Heart right ventricle (tissue), 16 donors: ENCODE measurements at regions not wholly inside any gene's neighbourhood (a gene's known extent, or its start where the extent isn't known, plus 50 kb on each side); places are given as distances from the start of the nearest gene placed in this dataset.

Experiments
- ATAC-seq, 8 donors: fragments of 200-7000 bp; cut with Tn5 transposase; one replicate each; pipeline ENCODE4 v1.9.1; 2020; ENCODE audit warnings: mild to moderate bottlenecking in 8 of 8, moderate library complexity in 8 of 8, moderate number of reproducible peaks in 1 of 8
- DNase-seq, 2 donors: peaks; one replicate each; pipeline ENCODE4 v3.0.0-alpha.2; 2020
- H3K27ac ChIP-seq, 10 donors: fragments of 200-600 bp; sonication (generic) in 2 of 10; one replicate each; pipeline versions ENCODE4 v1.5.0 to v1.8.0; 2020 to 2022; ENCODE audit warnings: mild to moderate bottlenecking in 3 of 10
- H3K27me3 ChIP-seq, 7 donors: fragments of 200-600 bp; one replicate each; pipeline ENCODE4 v1.8.0; 2021 to 2022; ENCODE audit warnings: mild to moderate bottlenecking in 2 of 7
- H3K36me3 ChIP-seq, 9 donors: fragments of 200-600 bp; sonication (generic) in 1 of 9; one replicate each; pipeline versions ENCODE4 v1.5.0 to v1.8.0; 2020 to 2022; ENCODE audit warnings: mild to moderate bottlenecking in 2 of 9
- H3K4me1 ChIP-seq, 9 donors: fragments of 200-600 bp; sonication (generic) in 1 of 9; one replicate each; pipeline versions ENCODE4 v1.5.0 to v1.8.0; 2020 to 2022; ENCODE audit warnings: mild to moderate bottlenecking in 4 of 9
- H3K4me3 ChIP-seq, 10 donors: fragments of 200-600 bp; sonication (generic) in 2 of 10; one replicate each; pipeline versions ENCODE4 v1.5.0 to v1.8.0; 2020 to 2022; ENCODE audit warnings: mild to moderate bottlenecking in 7 of 10, moderate library complexity in 2 of 10
- H3K9me3 ChIP-seq, 11 donors: fragments of 200-600 bp in 10 of 11; sonication (generic) in 2 of 11; one replicate each; pipeline versions ENCODE4 v1.5.0 to v1.8.0; 2013 to 2022; ENCODE audit warnings: mild to moderate bottlenecking in 2 of 11, control low read depth in 1 of 11, moderate library complexity in 1 of 11
- CTCF ChIP-seq, 9 donors: fragments of 200-600 bp; sonication (generic) in 2 of 9; IDR thresholded peaks; one replicate each; pipeline versions ENCODE4 v1.5.0 to v1.8.0; 2021 to 2022; ENCODE audit warnings: antibody characterized with exemption in 9 of 9, mild to moderate bottlenecking in 5 of 9, moderate library complexity in 1 of 9
- WGBS, 2 donors: extraction: QIAGEN DNeasy Blood & Tissue Kit; methylation state at CpG; one replicate each; pipeline ENCODE4 v1.1.7; 2013; ENCODE audit warnings: inconsistent platforms in 1 of 2; 5-methylcytosine and 5-hydroxymethylcytosine counted together
- intact Hi-C, 10 donors: fragments of 100-400 bp; cut with DNase I; formaldehyde crosslinking; loops; one replicate each; pipeline versions ENCODE4 v1.11.1 to v1.14.2; 2022
- donor health status: Arrhythmogenic right ventricular cardiomyopathy.
- donor health status: ischemic (EF 13 %, LVEDD 7.1; RV severe dilation, severe dysfunction).
- donor health status: healthy with polysubstance abuse.
- donor health status: DM: no; HTN: yes; CAD: no.
- donor health status: DM: no; HTN: no; CAD: no.
- donor health status: ischemic (EF 25% LVEDD 6.9; RV normal size, moderate dysfunction).
- donor health status: ischemic (EF 25% LVEDD 5.7; RV mildly dilated, moderate dysfunction).
- donor health status: healthy.
- donor health status: DM: yes; HTN: yes; CAD: no.
- donor health status: Ischemic cardiomyopathy.
- donor health status: ischemic (EF 35%, LVEDD 5.7; RV mildly dilated, moderate dysfunction).
- donor health status: nonischemic (EF 11% LVEDD 7.7; RV severe dilation, severe dysfunction).
- donor health status: DM: yes; HTN: yes; CAD: no.
- donor health status: PGD.
- donor health status: ischemic (EF 29% LVEDD 5.4; RV normal size, mild dysfunction).
- donor health status: nonischemic (EF 23%, LVEDD 6.1; RV moderate dilation, normal function).

- Histone ChIP-seq H3K4me3 (no peak overlapping the region), H3K4me1 (no peaks in the 10 kb centered on the region)
Observed at GRCh38 chr12:84696908-84697540, 215.6 kb downstream of the SLC6A15 start.

GRCh38 chr12:84696281-84696680 lies 216.3 kb downstream of the SLC6A15 start:
- intact Hi-C loops, result no loop called here
- Histone ChIP-seq H3K27ac (no peak overlapping the region), H3K36me3 (no peaks in the 10 kb centered on the region), H3K4me3 (no peak overlapping the region), H3K27me3 (no peaks in the 10 kb centered on the region), H3K4me1 (no peaks in the 10 kb centered on the region), H3K9me3 (no peaks in the 10 kb centered on the region)
- no peak for DNase-seq
- ATAC-seq, result no peak
- 53 to 67% methylated on average over 2 of the region's 2 CpGs for WGBS, 2 donors
- TF ChIP-seq CTCF (IDR thresholded peaks at IDR 0.05), result no peak

More at GRCh38 chr12:84696908-84697540, 215.6 kb downstream of the SLC6A15 start:
- Histone ChIP-seq H3K27me3 (no peaks in the 10 kb centered on the region), H3K9me3 (no peaks in the 10 kb centered on the region), H3K36me3 (no peaks in the 10 kb centered on the region), H3K27ac (no peak overlapping the region)
- intact Hi-C loops, result no loop called here
- TF ChIP-seq CTCF (IDR thresholded peaks at IDR 0.05), result no peak
- DNase-seq (no peak), ATAC-seq (no peak)
- WGBS, 2 donors, result 57 to 63% methylated on average over 3 of the region's 3 CpGs

GRCh38 chr12:84694116-84694515 lies 218.5 kb downstream of the SLC6A15 start:
- Histone ChIP-seq H3K4me1 (no peaks in the 10 kb centered on the region), H3K36me3 (no peaks in the 10 kb centered on the region), H3K27ac (no peak overlapping the region), H3K9me3 (no peaks in the 10 kb centered on the region), H3K4me3 (no peak overlapping the region), H3K27me3 (no peaks in the 10 kb centered on the region)
- ATAC-seq (no peak), DNase-seq (no peak)
- intact Hi-C loops, result no loop called here
- no peak for TF ChIP-seq CTCF (IDR thresholded peaks at IDR 0.05)

GRCh38 chr12:84692071-84692470 lies 220.5 kb downstream of the SLC6A15 start:
- Histone ChIP-seq H3K9me3 (no peaks in the 10 kb centered on the region), H3K27ac (no peak overlapping the region), H3K4me1 (no peaks in the 10 kb centered on the region), H3K36me3 (no peaks in the 10 kb centered on the region), H3K27me3 (no peaks in the 10 kb centered on the region), H3K4me3 (no peak overlapping the region)
- no peak for TF ChIP-seq CTCF (IDR thresholded peaks at IDR 0.05)
- intact Hi-C loops, result no loop called here
- DNase-seq, result no peak
- no peak for ATAC-seq
